Activated CD4-positive, alpha-beta T cell treated with anti-CD3 and anti-CD28 coated beads, Interleukin-2, amount 10 ng/mL, durations not matched to agents 24 days and 14 days (primary cell): ENCODE measurements at regions not wholly inside any gene's neighbourhood (a gene's known extent, or its start where the extent isn't known, plus 50 kb on each side); places are given as distances from the start of the nearest gene placed in this dataset.
"Not testable (repeated sequence)": the region's sequence is repeated elsewhere in the genome, so short reads cannot be mapped to it uniquely, and the experiment has no call there.

ENCODE experiments used
- DNase-seq: peaks from one replicate; pipeline ENCODE4 v3.0.0; 2022
- H3K27ac Mint-ChIP-seq: one replicate; pipeline ENCODE4 v1.8.0; 2022; ENCODE audit warnings: mild to moderate bottlenecking, mixed read lengths
- H3K27me3 Mint-ChIP-seq: one replicate; pipeline ENCODE4 v1.8.0; 2022; ENCODE audit warnings: mixed read lengths
- H3K36me3 Mint-ChIP-seq: one replicate; pipeline ENCODE4 v1.8.0; 2022; ENCODE audit warnings: low read depth, mild to moderate bottlenecking, mixed read lengths
- H3K4me1 Mint-ChIP-seq: one replicate; pipeline ENCODE4 v1.8.0; 2021; ENCODE audit warnings: mixed read lengths
- H3K4me3 Mint-ChIP-seq: one replicate; pipeline ENCODE4 v1.8.0; 2022; ENCODE audit warnings: mild to moderate bottlenecking, moderate library complexity, mixed read lengths
- H3K9me3 Mint-ChIP-seq: one replicate; pipeline ENCODE4 v1.8.0; 2021; ENCODE audit warnings: mixed read lengths
- intact Hi-C: fragments of 100-400 bp; cut with micrococcal nuclease; formaldehyde crosslinking; loops from one replicate; pipeline ENCODE4 v1.15.1; 2023

DNA sequence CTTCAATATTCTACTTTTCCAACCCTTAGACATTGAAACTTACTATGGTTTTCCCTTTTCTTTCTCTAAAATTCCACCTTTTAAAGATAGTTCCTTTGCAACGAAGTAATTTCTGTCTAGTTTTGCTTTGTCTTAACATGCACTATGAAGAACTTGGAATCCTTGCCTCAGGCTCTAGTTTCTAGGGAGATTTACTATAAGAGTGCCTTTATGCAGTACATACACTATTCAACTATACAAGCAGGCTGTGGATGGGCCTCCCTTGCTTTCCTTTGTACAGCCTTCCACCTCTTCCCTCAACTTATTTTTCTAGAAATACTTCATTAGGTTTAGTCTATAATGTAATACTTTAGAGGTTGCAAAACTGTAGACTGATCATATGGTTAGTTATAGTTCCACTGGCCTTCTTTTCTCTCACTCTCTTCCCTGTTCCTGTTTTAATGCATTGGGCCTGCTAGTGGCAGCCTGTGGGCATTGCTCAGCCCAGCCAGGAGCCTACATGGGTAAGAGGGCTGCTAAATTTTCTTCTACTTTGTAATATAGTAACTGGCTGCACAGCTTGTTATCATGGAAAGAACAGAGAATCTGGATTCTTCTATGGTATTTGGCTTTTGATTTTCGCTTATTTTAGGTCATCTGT lies 100.2 kb downstream of the C11orf87 start:
- no peak overlapping the region for H3K4me3 Mint-ChIP-seq
- no peaks in the 10 kb centered on the region for H3K36me3 Mint-ChIP-seq
- H3K4me1 Mint-ChIP-seq, result no peaks in the 10 kb centered on the region
- DNase-seq, result no peak
- H3K9me3 Mint-ChIP-seq, result peaks cover 5% of the 10 kb centered on the region
- no peak overlapping the region for H3K27ac Mint-ChIP-seq
- intact Hi-C loops, result no loop called here
- H3K27me3 Mint-ChIP-seq, result no peaks in the 10 kb centered on the region

DNA sequence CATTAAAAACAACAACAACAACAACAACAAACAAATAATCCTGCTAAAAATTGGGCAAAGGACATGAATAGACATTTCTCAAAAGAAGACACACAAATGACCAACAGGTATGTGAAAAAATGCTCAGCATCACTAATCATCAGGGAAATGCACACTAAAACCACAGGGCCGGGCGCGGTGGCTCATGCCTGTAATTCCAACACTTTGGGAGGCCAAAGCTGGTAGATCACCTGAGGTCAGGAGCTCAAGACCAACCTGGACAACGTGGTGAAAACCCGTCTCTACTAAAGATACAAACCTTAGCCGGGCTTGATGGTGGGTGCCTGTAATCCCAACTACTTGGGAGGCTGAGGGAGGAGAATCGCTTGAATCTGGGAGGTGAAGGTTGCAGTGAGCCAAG lies 103.6 kb downstream of the C11orf87 start:
- H3K27me3 Mint-ChIP-seq, DNase-seq, H3K4me3 Mint-ChIP-seq, H3K27ac Mint-ChIP-seq, intact Hi-C loops, H3K9me3 Mint-ChIP-seq, H3K4me1 Mint-ChIP-seq, H3K36me3 Mint-ChIP-seq: not testable (repeated sequence)

DNA sequence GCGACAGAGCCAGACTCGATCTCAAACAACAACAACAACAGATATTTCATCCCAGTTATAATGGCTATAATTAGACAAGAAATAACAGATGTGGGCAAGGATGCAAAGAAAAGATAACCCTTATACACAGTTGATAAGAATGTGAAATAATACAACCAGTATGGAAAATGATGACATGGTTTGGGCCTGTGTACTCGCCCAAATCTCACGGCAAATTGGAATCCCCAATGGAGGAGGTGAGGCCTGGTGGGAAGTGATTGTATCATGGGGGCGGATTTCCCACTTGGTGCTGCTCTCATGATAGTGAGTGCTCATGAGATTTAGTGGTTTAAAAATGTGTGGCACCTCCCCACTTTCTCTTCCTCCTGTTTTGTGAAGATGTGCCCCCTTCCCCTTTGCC lies 104.1 kb downstream of the C11orf87 start:
- H3K27ac Mint-ChIP-seq, result no peak overlapping the region
- no peaks in the 10 kb centered on the region for H3K36me3 Mint-ChIP-seq
- peaks cover 5% of the 10 kb centered on the region for H3K9me3 Mint-ChIP-seq
- no peaks in the 10 kb centered on the region for H3K4me1 Mint-ChIP-seq
- intact Hi-C loops, result no loop called here
- no peak overlapping the region for H3K4me3 Mint-ChIP-seq
- no peaks in the 10 kb centered on the region for H3K27me3 Mint-ChIP-seq
- DNase-seq, result no peak

DNA sequence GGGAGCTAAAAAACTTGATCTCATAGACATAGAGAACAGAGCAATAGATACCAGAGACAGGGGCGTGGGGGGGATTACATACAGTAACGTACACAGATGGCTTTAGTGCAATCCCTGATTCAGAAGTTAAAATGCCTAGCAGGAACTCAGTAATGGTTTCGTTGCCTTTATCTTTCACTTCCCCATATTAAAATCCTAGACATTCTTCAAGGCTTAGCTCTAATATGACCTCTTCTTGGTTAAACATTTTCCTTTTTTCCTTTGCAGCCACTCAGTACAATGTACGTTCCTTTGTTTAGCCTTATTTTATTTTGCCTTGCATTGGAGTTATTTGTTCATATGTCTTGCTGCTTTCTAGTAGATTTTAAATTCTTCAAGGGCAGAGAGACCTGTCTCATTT lies 104.9 kb downstream of the C11orf87 start:
- no peak overlapping the region for H3K27ac Mint-ChIP-seq
- H3K27me3 Mint-ChIP-seq, result no peaks in the 10 kb centered on the region
- intact Hi-C loops, result no loop called here
- no peak for DNase-seq
- H3K4me1 Mint-ChIP-seq, result no peaks in the 10 kb centered on the region
- H3K36me3 Mint-ChIP-seq, result no peaks in the 10 kb centered on the region
- H3K4me3 Mint-ChIP-seq, result no peak overlapping the region
- peaks cover 5% of the 10 kb centered on the region for H3K9me3 Mint-ChIP-seq

DNA sequence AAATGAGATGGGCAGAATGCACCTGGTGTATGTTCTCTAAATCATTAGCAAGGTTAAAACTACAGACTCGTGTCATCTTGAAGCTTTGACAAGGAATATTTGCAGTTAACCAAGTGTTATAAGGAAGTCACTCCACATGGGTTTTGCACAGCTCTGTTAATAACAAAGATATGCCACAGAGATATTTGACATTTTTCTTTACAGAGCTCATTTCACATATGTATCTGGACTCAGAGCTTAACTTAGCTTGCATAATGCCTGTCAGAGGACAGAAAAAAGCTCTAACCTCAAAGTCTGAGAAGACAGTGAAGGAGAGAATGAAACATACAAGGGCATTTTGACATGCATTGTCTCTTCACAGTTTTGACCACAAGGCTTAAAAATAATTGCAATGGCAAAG lies 105.5 kb downstream of the C11orf87 start:
- peaks cover 5% of the 10 kb centered on the region for H3K9me3 Mint-ChIP-seq
- H3K4me1 Mint-ChIP-seq, result no peaks in the 10 kb centered on the region
- intact Hi-C loops, result no loop called here
- H3K36me3 Mint-ChIP-seq, result no peaks in the 10 kb centered on the region
- no peak for DNase-seq
- no peak overlapping the region for H3K4me3 Mint-ChIP-seq
- no peaks in the 10 kb centered on the region for H3K27me3 Mint-ChIP-seq
- no peak overlapping the region for H3K27ac Mint-ChIP-seq

DNA sequence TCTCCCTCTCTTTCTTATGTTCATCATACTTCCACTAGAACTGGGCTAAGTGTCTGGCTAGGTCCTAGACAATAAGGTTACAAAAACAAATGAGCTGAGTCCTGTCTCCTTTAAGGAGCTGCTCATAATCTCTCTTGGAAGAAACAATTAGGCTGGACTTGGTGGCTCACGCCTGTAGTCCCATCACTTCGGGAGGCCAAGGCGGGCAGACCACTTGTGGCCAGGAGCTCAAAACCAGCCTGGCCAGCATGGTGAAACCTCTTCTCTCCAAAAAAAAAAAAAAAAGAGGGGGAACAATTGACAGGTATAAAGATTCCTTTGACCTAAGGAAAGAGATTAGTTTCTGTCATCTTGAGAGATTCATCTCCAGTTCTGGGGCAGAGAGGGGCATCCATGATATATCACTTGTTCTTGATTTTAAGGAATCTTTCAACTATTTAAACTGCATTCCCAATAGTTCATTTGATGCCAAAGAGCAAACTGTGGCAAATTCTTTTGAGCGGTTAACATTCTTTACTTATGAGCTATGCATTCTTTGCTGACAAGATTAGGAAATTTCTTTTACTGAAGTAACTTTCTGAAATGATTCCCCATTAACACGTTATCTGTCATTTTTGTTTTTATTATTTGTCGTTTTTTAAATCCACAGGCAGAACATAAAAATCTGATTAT lies 125.5 kb downstream of the C11orf87 start:
- Mint-ChIP-seq H3K9me3 (no peaks in the 10 kb centered on the region), H3K4me3 (no peak overlapping the region), H3K27ac (no peak overlapping the region), H3K27me3 (no peaks in the 10 kb centered on the region), H3K36me3 (no peaks in the 10 kb centered on the region), H3K4me1 (no peaks in the 10 kb centered on the region)
- no peak for DNase-seq
- intact Hi-C loops, result no loop called here

DNA sequence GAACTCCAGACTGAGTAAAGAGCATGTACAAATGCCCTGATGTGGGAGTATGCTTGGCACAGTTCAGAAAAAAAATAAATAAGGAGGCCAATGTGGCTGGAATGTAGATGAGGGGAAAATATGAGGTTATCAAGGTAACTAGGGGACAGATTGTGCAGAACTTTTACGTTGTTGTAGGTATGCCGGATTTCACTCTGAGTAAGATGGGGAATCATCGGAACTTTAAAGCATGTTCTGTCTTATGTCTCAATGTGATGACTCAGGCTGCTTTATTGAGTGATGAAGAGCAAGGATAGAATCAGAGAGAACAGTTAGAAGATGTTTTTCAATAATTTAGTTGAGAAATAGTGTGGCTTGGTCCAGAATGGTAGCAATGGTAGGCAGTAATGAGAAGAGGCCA lies 130.4 kb downstream of the C11orf87 start:
- Mint-ChIP-seq H3K36me3 (no peaks in the 10 kb centered on the region), H3K27ac (no peak overlapping the region), H3K27me3 (no peaks in the 10 kb centered on the region), H3K9me3 (no peaks in the 10 kb centered on the region), H3K4me3 (no peak overlapping the region), H3K4me1 (no peaks in the 10 kb centered on the region)
- intact Hi-C loops, result no loop called here
- no peak for DNase-seq

DNA sequence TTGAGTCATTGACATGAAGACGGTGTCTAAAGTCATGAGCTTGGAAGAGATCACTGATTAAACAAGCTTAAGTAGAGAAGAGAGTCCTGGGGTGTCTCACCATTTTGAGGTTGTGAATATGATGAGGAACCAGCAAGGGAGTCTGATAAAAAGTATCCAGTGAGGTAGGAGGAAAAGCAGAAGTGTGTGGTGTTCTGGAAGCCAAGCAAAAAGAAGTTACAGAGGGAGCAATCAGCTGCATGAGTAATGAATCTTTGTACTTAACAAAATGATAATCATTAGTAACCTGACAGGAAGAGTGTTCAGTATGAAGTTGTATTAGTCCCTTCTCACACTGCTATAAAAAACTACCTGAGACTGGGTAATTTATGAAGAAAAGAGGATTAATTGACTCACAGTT lies 131.3 kb downstream of the C11orf87 start:
- Mint-ChIP-seq H3K9me3 (no peaks in the 10 kb centered on the region), H3K4me3 (no peak overlapping the region), H3K4me1 (no peaks in the 10 kb centered on the region), H3K27me3 (no peaks in the 10 kb centered on the region), H3K27ac (no peak overlapping the region), H3K36me3 (no peaks in the 10 kb centered on the region)
- intact Hi-C loops, result no loop called here
- DNase-seq, result no peak

DNA sequence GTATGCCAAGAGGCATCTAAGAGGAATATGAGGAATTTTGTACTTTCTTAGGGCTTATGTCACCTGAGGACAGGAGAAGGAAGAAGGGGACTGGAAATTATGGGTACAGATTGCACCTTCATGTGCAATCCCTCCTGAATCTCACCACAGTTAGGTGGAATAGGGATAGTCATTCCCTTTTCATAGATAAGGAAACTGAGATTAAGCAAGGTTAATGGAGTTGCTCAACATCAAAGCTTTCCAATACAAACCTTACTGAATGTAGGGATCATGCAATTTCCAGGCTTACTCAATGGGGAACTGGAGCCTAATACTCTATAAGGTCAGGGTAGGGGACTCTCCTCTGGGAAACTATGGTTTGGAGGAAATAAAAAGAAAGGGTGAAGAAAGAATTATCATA lies 133.0 kb downstream of the C11orf87 start:
- Mint-ChIP-seq H3K4me1 (no peaks in the 10 kb centered on the region), H3K4me3 (no peak overlapping the region), H3K27ac (no peak overlapping the region), H3K9me3 (no peaks in the 10 kb centered on the region), H3K36me3 (no peaks in the 10 kb centered on the region), H3K27me3 (no peaks in the 10 kb centered on the region)
- intact Hi-C loops, result no loop called here
- no peak for DNase-seq

DNA sequence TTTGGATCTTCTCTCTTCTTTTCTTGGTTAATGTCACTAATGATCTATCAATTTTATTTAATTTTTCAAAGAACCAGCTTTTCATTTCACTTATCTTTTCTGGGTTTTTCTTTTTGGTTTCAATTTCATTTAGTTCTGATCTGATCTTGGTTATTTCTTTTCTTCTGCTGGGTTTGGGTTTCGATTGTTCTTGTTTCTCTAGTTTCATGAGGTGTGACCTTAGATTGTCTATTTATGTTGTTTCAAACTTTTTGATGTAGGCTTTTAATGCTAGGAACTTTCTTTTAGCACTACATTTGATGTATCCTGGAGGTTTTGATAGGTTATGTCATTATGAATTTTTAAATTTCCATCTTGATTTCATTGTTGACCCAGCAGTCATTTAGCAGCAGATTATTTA lies 142.3 kb downstream of the C11orf87 start:
- Mint-ChIP-seq H3K36me3 (no peaks in the 10 kb centered on the region), H3K4me3 (no peak overlapping the region), H3K9me3 (no peaks in the 10 kb centered on the region), H3K27me3 (no peaks in the 10 kb centered on the region), H3K4me1 (no peaks in the 10 kb centered on the region), H3K27ac (no peak overlapping the region)
- DNase-seq, result no peak
- intact Hi-C loops, result no loop called here

DNA sequence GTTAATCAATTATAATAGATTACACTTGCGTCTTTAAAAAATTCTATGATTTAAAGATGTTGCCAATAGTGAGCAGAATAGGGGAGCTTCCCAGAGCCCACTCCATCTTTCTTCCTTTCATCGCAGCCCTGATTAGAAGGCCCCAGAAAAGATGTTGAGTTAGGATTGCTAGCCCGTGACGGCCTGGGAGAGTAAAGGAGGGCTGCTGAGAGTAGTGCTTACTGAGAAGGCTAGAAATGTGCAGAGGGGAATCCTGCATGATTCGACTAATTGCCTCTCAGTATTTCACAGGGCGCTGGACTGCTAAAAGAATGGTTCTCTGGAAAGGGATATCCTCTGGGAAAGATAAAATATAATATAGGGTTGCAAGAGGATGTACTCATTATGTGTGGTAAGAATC lies 160.5 kb downstream of the C11orf87 start:
- H3K27me3 Mint-ChIP-seq, result no peaks in the 10 kb centered on the region
- no peaks in the 10 kb centered on the region for H3K4me1 Mint-ChIP-seq
- DNase-seq, result no peak
- H3K36me3 Mint-ChIP-seq, result no peaks in the 10 kb centered on the region
- H3K4me3 Mint-ChIP-seq, result no peak overlapping the region
- no peak overlapping the region for H3K27ac Mint-ChIP-seq
- H3K9me3 Mint-ChIP-seq, result no peaks in the 10 kb centered on the region
- intact Hi-C loops, result no loop called here

DNA sequence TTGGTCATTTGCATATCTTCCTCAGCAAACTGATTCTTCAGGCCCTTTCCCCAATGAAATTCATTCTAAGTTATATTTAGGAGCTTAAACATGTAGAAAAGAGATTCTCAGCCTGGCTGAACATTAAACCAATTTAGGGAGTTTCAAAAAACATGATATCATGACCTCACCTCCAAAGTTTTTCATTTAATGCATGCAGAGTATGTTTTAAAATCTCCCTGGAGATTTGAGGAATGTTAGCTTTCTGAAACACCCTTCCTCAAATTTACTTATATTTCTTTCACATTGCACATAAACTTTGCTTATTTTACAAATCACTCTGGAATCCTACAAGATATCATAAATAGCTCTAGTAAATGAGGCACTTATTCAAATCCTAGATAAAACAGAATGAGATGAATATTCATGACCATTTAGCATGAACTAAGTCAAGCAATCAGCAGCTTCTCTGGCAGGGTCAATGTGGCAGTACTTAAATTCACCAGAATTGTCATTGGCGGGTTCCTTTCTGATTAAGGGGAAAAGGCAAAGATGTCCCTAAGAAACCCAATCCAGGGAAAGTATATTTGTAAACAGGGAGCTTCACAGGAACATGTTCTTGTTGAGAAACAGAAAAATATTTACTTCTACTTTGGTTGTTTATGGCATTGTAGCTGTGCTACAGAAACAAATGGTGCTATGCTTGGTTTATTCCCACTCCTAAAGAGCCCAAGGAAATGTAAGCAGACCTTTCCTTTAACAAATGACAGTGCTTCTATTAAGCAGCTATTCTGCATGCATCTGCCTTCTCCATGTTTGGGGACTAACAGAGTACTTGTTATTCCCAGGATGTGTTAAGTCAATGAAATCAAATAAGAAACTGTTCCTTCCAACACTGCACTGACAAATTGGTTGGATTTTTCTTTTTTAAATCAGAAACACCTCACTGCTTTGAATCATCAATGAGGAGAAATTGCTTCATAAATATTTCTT lies 162.3 kb downstream of the C11orf87 start:
- intact Hi-C loops, result no loop called here
- Mint-ChIP-seq H3K27ac (no peak overlapping the region), H3K36me3 (no peaks in the 10 kb centered on the region), H3K9me3 (no peaks in the 10 kb centered on the region), H3K4me3 (no peak overlapping the region), H3K4me1 (no peaks in the 10 kb centered on the region), H3K27me3 (no peaks in the 10 kb centered on the region)
- DNase-seq, result no peak

DNA sequence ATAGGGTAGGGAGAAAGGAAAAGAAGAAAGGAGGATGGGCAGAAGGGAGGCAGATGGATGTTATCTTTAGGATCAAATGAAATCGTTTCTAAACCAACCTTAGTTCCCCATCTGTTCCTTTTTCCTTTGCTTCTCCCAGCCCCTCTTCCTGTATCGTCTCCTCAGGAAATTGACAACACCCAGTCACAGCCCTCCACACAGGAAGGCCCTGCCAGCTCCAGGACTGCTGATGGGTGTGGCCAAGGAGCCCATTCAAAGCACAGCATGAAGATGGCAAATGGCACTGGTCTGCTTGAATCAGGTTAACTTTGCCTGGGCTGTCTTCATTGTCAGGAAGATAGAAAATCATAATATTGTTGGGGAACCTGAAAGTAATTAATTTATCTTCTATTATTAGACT lies 164.8 kb downstream of the C11orf87 start:
- no peak for DNase-seq
- intact Hi-C loops, result no loop called here
- no peaks in the 10 kb centered on the region for H3K27me3 Mint-ChIP-seq
- H3K27ac Mint-ChIP-seq, result no peak overlapping the region
- no peaks in the 10 kb centered on the region for H3K36me3 Mint-ChIP-seq
- H3K4me1 Mint-ChIP-seq, result no peaks in the 10 kb centered on the region
- no peaks in the 10 kb centered on the region for H3K9me3 Mint-ChIP-seq
- no peak overlapping the region for H3K4me3 Mint-ChIP-seq

DNA sequence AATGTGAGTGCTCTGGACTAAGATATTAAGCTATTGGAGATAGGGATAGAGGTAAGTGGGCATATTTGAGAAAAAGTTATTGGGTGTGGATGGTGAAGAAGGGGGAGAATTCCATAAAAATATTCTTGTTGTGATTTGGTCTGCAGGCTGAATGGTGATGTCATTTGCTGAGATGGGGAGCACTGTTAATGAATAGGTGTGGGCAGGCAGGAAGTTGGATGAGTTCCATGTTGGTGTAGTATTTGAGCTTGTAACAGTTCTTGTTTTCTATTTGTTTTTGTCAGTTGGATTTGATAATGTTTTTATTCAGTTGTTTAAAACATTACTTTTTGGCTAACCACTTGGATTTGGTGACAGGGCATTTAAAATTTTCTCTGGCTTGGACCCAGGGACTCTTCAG lies 168.8 kb downstream of the C11orf87 start:
- H3K27ac Mint-ChIP-seq, result no peak overlapping the region
- DNase-seq, result no peak
- no peak overlapping the region for H3K4me3 Mint-ChIP-seq

More for the DNA sequence above, 168.8 kb downstream of the C11orf87 start:
- intact Hi-C loops, result no loop called here
- Mint-ChIP-seq H3K9me3 (no peaks in the 10 kb centered on the region), H3K36me3 (no peaks in the 10 kb centered on the region), H3K27me3 (no peaks in the 10 kb centered on the region), H3K4me1 (no peaks in the 10 kb centered on the region)
